Natural killer cell (primary cell): ENCODE measurements at regions not wholly inside any gene's neighbourhood (a gene's known extent, or its start where the extent isn't known, plus 50 kb on each side); places are given as distances from the start of the nearest gene placed in this dataset.
"Not testable (repeated sequence)": the region's sequence is repeated elsewhere in the genome, so short reads cannot be mapped to it uniquely, and the experiment has no call there.

ENCODE experiments used
- ATAC-seq, 3 donors: fragments of 150-1000 bp in 2 of 3; fragments of 200-7000 bp in 1 of 3; cut with Tn5 transposase; 1 replicate in 1 of 3; 2 replicates in 2 of 3; pipeline ENCODE4 v1.10.0; 2021; ENCODE audit warnings: mild to moderate bottlenecking in 2 of 3, moderate library complexity in 2 of 3
- DNase-seq, 2 donors: peaks; one replicate each; pipeline versions ENCODE4 v3.0.0 to v3.0.0-alpha.2; 2013 to 2021; ENCODE audit warnings: mixed read lengths in 1 of 2
- H3K27ac ChIP-seq: one replicate; pipeline ENCODE4 v1.5.1; 2013; ENCODE audit warnings: mild to moderate bottlenecking, low read length
- H3K27me3 ChIP-seq: one replicate; pipeline ENCODE4 v1.6.1; 2013; ENCODE audit warnings: low read length; ENCODE audit not compliant: control insufficient read depth, insufficient read depth
- H3K36me3 ChIP-seq: one replicate; pipeline ENCODE4 v1.6.1; 2013; ENCODE audit warnings: low read length; ENCODE audit not compliant: control insufficient read depth, insufficient read depth
- H3K4me1 ChIP-seq: one replicate; pipeline ENCODE4 v1.6.1; 2013; ENCODE audit warnings: low read length; ENCODE audit not compliant: control insufficient read depth, insufficient read depth
- H3K4me3 ChIP-seq: one replicate; pipeline ENCODE4 v1.5.1; 2013; ENCODE audit warnings: low read length
- H3K9me3 ChIP-seq: one replicate; pipeline ENCODE4 v1.6.1; 2013; ENCODE audit warnings: low read length; ENCODE audit not compliant: control insufficient read depth, insufficient read depth
- H3K27ac Mint-ChIP-seq, 2 donors: one replicate each; pipeline ENCODE4 v1.8.0; 2022; ENCODE audit warnings: mild to moderate bottlenecking in 2 of 2, mixed read lengths in 2 of 2, moderate library complexity in 1 of 2
- H3K27me3 Mint-ChIP-seq, 2 donors: one replicate each; pipeline ENCODE4 v1.8.0; 2022; ENCODE audit warnings: low read depth in 2 of 2, mixed read lengths in 2 of 2
- H3K36me3 Mint-ChIP-seq: one replicate; pipeline ENCODE4 v1.8.0; 2022; ENCODE audit warnings: mixed read lengths
- H3K4me1 Mint-ChIP-seq, 2 donors: one replicate each; pipeline ENCODE4 v1.8.0; 2022; ENCODE audit warnings: mixed read lengths in 2 of 2
- H3K4me3 Mint-ChIP-seq: one replicate; pipeline ENCODE4 v1.8.0; 2022; ENCODE audit warnings: mild to moderate bottlenecking, moderate library complexity, mixed read lengths
- H3K9me3 Mint-ChIP-seq, 2 donors: one replicate each; pipeline ENCODE4 v1.8.0; 2022; ENCODE audit warnings: mixed read lengths in 2 of 2
- CTCF ChIP-seq: fragments of 200-600 bp; IDR thresholded peaks from one replicate; pipeline ENCODE4 v1.8.0; 2022; ENCODE audit warnings: antibody characterized with exemption
- WGBS: methylation state at CpG from one replicate; pipeline ENCODE4 v1.1.7; 2013; ENCODE audit warnings: missing lambda C conversion rate; ENCODE audit not compliant: insufficient coverage; 5-methylcytosine and 5-hydroxymethylcytosine counted together
- intact Hi-C: fragments of 100-400 bp; cut with micrococcal nuclease; formaldehyde crosslinking; loops from one replicate; pipeline ENCODE4 v1.14.2; 2022

- Mint-ChIP-seq H3K4me1 (no peaks in the 10 kb centered on the region), H3K9me3 (peaks cover under 1 to 9% of the 10 kb centered on the region in 2 donors), H3K27ac (no peak overlapping the region), H3K4me3 (no peak overlapping the region), H3K27me3 (no peaks in the 10 kb centered on the region), H3K36me3 (no peaks in the 10 kb centered on the region)
- DNase-seq, result no peak
- no peak overlapping the region for H3K4me3 ChIP-seq
- intact Hi-C loops, result no loop called here
- no peaks in the 10 kb centered on the region for H3K4me1 ChIP-seq
- TF ChIP-seq CTCF, result no peak
- WGBS, result 93% methylated on average over 6 of the region's 6 CpGs
- H3K27ac ChIP-seq, result no peak overlapping the region
- H3K9me3 ChIP-seq, result no peaks in the 10 kb centered on the region
- no peaks in the 10 kb centered on the region for H3K36me3 ChIP-seq
- ATAC-seq, result no peak
- H3K27me3 ChIP-seq, result no peaks in the 10 kb centered on the region
These were observed 878.2 kb upstream of the MBL2 start for GRCh38 chr10:53650794-53651193.

DNA sequence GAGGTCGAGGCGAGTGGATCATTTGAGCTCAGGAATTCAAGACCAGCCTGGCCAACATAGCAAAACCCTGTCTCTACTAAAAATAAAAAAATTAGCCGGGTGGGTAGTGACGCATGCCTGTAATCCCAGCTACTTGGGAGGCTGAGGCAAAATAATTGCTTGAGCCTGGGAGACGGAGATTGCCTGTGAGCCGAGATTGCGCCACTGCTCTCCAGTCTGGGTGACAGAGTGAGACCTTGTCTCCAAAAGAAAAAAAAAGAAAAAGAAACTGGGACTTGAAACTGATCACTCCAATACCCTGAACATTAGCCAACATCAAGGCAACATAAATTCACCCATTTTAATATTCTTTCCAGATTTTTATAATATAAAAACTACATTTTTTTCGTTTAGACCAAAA is 874.6 kb upstream of the MBL2 start:
- H3K9me3 ChIP-seq, H3K36me3 ChIP-seq, H3K27ac ChIP-seq, H3K27me3 Mint-ChIP-seq, DNase-seq, H3K27me3 ChIP-seq, H3K4me3 Mint-ChIP-seq, H3K9me3 Mint-ChIP-seq, H3K27ac Mint-ChIP-seq, ATAC-seq, H3K4me1 Mint-ChIP-seq, H3K36me3 Mint-ChIP-seq, intact Hi-C loops, H3K4me1 ChIP-seq, H3K4me3 ChIP-seq: not testable (repeated sequence)
- 86% methylated on average over 7 of the region's 8 CpGs for WGBS

DNA sequence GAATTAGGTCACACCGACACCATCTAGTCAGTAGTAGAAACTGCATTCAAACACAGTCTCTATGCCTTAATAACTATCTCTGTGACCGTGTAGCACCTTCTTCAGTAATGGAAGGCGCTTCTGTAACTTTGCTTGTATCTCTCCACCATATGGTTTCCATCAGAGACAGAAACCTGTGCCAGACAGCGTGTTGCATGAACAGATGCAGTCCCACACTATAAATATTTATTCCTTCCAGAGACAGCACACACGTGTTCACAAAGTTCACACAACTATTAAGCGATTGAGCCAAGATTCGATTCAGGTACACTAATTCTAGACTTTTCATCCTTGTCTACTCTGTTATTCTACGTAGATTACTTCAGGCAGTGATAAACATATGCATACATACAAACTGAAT is 873.9 kb upstream of the MBL2 start:
- Mint-ChIP-seq H3K4me1 (no peaks in the 10 kb centered on the region), H3K27ac (no peak overlapping the region)
- 87% methylated on average over 7 of the region's 8 CpGs for WGBS

DNA sequence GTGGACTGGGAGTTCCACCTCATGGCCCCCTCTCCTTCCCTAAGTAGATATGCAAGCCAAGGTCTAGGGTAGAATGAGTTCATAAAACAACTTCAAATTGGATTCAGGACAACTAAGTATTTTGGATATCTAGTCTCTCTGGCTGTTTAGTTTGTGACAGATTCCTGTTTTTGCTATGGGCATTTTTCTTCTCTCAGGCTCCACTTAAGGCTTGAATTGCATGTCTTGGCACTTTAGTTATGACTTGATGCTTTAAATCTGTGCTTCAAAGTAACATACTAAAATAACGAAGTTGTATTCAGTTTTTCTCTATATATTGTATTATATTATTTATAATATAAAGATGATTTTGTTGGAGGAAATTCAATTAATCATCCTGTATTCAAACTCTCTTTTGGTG is 873.4 kb upstream of the MBL2 start:
- Histone ChIP-seq H3K4me1 (no peaks in the 10 kb centered on the region), H3K9me3 (no peaks in the 10 kb centered on the region), H3K27me3 (no peaks in the 10 kb centered on the region), H3K36me3 (no peaks in the 10 kb centered on the region), H3K4me3 (no peak overlapping the region), H3K27ac (no peak overlapping the region)
- Mint-ChIP-seq H3K4me3 (no peak overlapping the region), H3K36me3 (no peaks in the 10 kb centered on the region), H3K27ac (no peak overlapping the region), H3K27me3 (no peaks in the 10 kb centered on the region), H3K9me3 (peaks cover 7 to 8% of the 10 kb centered on the region in 2 donors), H3K4me1 (no peaks in the 10 kb centered on the region)
- ATAC-seq (no peak), DNase-seq (no peak)
- TF ChIP-seq CTCF, result no peak
- no CpG with 5 or more reads among the region's 1 CpG for WGBS
- intact Hi-C loops, result no loop called here

More for the DNA sequence above, 873.9 kb upstream of the MBL2 start:
- Histone ChIP-seq H3K4me3 (no peak overlapping the region), H3K36me3 (no peaks in the 10 kb centered on the region), H3K27ac (no peak overlapping the region), H3K9me3 (no peaks in the 10 kb centered on the region), H3K27me3 (no peaks in the 10 kb centered on the region), H3K4me1 (no peaks in the 10 kb centered on the region)
- peaks cover 7 to 8% of the 10 kb centered on the region in 2 donors for H3K9me3 Mint-ChIP-seq
- DNase-seq, result no peak
- no peaks in the 10 kb centered on the region for H3K27me3 Mint-ChIP-seq
- no peak overlapping the region for H3K4me3 Mint-ChIP-seq
- no peak for ATAC-seq
- intact Hi-C loops, result no loop called here
- no peak for TF ChIP-seq CTCF
- no peaks in the 10 kb centered on the region for H3K36me3 Mint-ChIP-seq
